HepG2 (cell line): ENCODE measurements at regions not wholly inside any gene's neighbourhood (a gene's known extent, or its start where the extent isn't known, plus 50 kb on each side); places are given as distances from the start of the nearest gene placed in this dataset.

Experiments
- EP300 ChIP-seq, 3 experiments: sonication (generic) in 1 of 3; formaldehyde crosslinking in 1 of 3; IDR thresholded peaks; 2 replicates each; pipeline versions ENCODE4 v1.5.1 to v1.6.1; 2011 to 2020; ENCODE audit warnings: low read depth in 2 of 3, low read length in 2 of 3, borderline replicate concordance in 1 of 3, improper control_type of control experiment in 1 of 3, mild to moderate bottlenecking in 1 of 3, missing genetic modification reagents in 1 of 3, moderate library complexity in 1 of 3
- NFIB ChIP-seq: sonication (generic); formaldehyde crosslinking; IDR thresholded peaks from 2 replicates; pipeline ENCODE4 v1.9.0; 2021; ENCODE audit warnings: missing genetic modification reagents, mild to moderate bottlenecking, borderline replicate concordance
- NFKB2 ChIP-seq: sonication (generic); formaldehyde crosslinking; IDR thresholded peaks from 2 replicates; pipeline ENCODE4 v1.4.0; 2020; ENCODE audit warnings: missing genetic modification reagents, borderline replicate concordance
- PHF21A ChIP-seq: sonication (generic); formaldehyde crosslinking; IDR thresholded peaks from 2 replicates; pipeline ENCODE4 v1.5.0; 2020; ENCODE audit warnings: mild to moderate bottlenecking, missing genetic modification reagents
- SALL1 ChIP-seq: sonication (generic); formaldehyde crosslinking; IDR thresholded peaks from 2 replicates; pipeline ENCODE4 v1.8.0; 2022; ENCODE audit warnings: mild to moderate bottlenecking, missing genetic modification reagents
- SMARCC2 ChIP-seq: fragments of 450-650 bp; IDR thresholded peaks from 2 replicates; pipeline ENCODE4 v1.6.1; 2017; ENCODE audit warnings: antibody characterized with exemption, mild to moderate bottlenecking
- TBL1XR1 ChIP-seq: fragments of 150-350 bp; IDR thresholded peaks from 2 replicates; pipeline ENCODE4 v1.6.1; 2014; ENCODE audit warnings: borderline replicate concordance, low read length; ENCODE audit not compliant: partially characterized antibody
- THAP11 ChIP-seq: IDR thresholded peaks from 2 replicates; pipeline ENCODE4 v1.6.1; 2016; ENCODE audit warnings: missing biosample characterization, missing genetic modification reagents
- XBP1 ChIP-seq: sonication (generic); formaldehyde crosslinking; IDR thresholded peaks from 2 replicates; pipeline ENCODE4 v1.5.0; 2020; ENCODE audit warnings: missing genetic modification reagents
- ZFAT ChIP-seq: sonication (generic); formaldehyde crosslinking; conservative IDR thresholded peaks from 2 replicates; pipeline ENCODE4 v1.8.1; 2023; ENCODE audit warnings: missing genetic modification reagents, inconsistent platforms
- ZFP82 ChIP-seq: sonication (generic); formaldehyde crosslinking; IDR thresholded peaks from 2 replicates; pipeline ENCODE4 v1.5.1; 2020; ENCODE audit warnings: mild to moderate bottlenecking, missing genetic modification reagents, borderline replicate concordance
- ZNF564 ChIP-seq: sonication (generic); formaldehyde crosslinking; IDR thresholded peaks from 2 replicates; pipeline ENCODE4 v1.8.1; 2023; ENCODE audit warnings: mild to moderate bottlenecking, missing genetic modification reagents
- ZNF781 ChIP-seq: sonication (generic); formaldehyde crosslinking; IDR thresholded peaks from 2 replicates; pipeline ENCODE4 v1.5.1; 2020; ENCODE audit warnings: borderline replicate concordance, mild to moderate bottlenecking, missing genetic modification reagents; ENCODE audit errors: not compliant biosample characterization
- TF ChIP-seq, protein P1 (sequence below): sonication (generic); formaldehyde crosslinking; IDR thresholded peaks from 2 replicates; pipeline ENCODE4 v1.5.1; 2020; ENCODE audit warnings: mild to moderate bottlenecking, missing genetic modification reagents, borderline replicate concordance
- TF ChIP-seq, protein P2 (sequence below): sonication (generic); formaldehyde crosslinking; IDR thresholded peaks from 2 replicates; pipeline ENCODE4 v1.5.1; 2020; ENCODE audit warnings: mild to moderate bottlenecking, missing genetic modification reagents
- TF ChIP-seq, protein P3 (sequence below): sonication (generic); formaldehyde crosslinking; IDR thresholded peaks from 2 replicates; pipeline ENCODE4 v1.4.0; 2020; ENCODE audit warnings: mild to moderate bottlenecking, missing genetic modification reagents

- TF ChIP-seq, protein P1, sequence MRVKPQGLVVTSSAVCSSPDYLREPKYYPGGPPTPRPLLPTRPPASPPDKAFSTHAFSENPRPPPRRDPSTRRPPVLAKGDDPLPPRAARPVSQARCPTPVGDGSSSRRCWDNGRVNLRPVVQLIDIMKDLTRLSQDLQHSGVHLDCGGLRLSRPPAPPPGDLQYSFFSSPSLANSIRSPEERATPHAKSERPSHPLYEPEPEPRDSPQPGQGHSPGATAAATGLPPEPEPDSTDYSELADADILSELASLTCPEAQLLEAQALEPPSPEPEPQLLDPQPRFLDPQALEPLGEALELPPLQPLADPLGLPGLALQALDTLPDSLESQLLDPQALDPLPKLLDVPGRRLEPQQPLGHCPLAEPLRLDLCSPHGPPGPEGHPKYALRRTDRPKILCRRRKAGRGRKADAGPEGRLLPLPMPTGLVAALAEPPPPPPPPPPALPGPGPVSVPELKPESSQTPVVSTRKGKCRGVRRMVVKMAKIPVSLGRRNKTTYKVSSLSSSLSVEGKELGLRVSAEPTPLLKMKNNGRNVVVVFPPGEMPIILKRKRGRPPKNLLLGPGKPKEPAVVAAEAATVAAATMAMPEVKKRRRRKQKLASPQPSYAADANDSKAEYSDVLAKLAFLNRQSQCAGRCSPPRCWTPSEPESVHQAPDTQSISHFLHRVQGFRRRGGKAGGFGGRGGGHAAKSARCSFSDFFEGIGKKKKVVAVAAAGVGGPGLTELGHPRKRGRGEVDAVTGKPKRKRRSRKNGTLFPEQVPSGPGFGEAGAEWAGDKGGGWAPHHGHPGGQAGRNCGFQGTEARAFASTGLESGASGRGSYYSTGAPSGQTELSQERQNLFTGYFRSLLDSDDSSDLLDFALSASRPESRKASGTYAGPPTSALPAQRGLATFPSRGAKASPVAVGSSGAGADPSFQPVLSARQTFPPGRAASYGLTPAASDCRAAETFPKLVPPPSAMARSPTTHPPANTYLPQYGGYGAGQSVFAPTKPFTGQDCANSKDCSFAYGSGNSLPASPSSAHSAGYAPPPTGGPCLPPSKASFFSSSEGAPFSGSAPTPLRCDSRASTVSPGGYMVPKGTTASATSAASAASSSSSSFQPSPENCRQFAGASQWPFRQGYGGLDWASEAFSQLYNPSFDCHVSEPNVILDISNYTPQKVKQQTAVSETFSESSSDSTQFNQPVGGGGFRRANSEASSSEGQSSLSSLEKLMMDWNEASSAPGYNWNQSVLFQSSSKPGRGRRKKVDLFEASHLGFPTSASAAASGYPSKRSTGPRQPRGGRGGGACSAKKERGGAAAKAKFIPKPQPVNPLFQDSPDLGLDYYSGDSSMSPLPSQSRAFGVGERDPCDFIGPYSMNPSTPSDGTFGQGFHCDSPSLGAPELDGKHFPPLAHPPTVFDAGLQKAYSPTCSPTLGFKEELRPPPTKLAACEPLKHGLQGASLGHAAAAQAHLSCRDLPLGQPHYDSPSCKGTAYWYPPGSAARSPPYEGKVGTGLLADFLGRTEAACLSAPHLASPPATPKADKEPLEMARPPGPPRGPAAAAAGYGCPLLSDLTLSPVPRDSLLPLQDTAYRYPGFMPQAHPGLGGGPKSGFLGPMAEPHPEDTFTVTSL: peak; percentile 99
- TF ChIP-seq THAP11 (CRISPR knock-in tag) (peak; percentile 25; the same call in 1 of the 2 replicates), XBP1 (CRISPR knock-in tag) (no peak), PHF21A (CRISPR knock-in tag) (no peak; the same call in 1 of the 2 replicates), ZFAT (CRISPR knock-in tag) (no peak), NFIB (CRISPR knock-in tag) (peak; percentile 91; the same call in 1 of the 2 replicates), TBL1XR1 (peak; percentile 68), ZFP82 (CRISPR knock-in tag) (no peak), ZNF564 (CRISPR knock-in tag) (0 out of 2 replicates have a peak, but pooled peaks have one; percentile 37), EP300 (IDR thresholded peaks at IDR 0.05; ENCODE audit: low read depth in 2 of 2, low read length in 2 of 2) (peak; percentile 49 to 93; a peak in 3 of 4 replicates), EP300 (CRISPR knock-in tag; IDR thresholded peaks at IDR 0.05; ENCODE audit: borderline replicate concordance) (peak; percentile 58; the same call in 1 of the 2 replicates), SMARCC2 (peak; percentile 48; the same call in 1 of the 2 replicates), NFKB2 (no peak), ZNF781 (peak; percentile 50), SALL1 (CRISPR knock-in tag) (peak; percentile 74)
- TF ChIP-seq, protein P2, sequence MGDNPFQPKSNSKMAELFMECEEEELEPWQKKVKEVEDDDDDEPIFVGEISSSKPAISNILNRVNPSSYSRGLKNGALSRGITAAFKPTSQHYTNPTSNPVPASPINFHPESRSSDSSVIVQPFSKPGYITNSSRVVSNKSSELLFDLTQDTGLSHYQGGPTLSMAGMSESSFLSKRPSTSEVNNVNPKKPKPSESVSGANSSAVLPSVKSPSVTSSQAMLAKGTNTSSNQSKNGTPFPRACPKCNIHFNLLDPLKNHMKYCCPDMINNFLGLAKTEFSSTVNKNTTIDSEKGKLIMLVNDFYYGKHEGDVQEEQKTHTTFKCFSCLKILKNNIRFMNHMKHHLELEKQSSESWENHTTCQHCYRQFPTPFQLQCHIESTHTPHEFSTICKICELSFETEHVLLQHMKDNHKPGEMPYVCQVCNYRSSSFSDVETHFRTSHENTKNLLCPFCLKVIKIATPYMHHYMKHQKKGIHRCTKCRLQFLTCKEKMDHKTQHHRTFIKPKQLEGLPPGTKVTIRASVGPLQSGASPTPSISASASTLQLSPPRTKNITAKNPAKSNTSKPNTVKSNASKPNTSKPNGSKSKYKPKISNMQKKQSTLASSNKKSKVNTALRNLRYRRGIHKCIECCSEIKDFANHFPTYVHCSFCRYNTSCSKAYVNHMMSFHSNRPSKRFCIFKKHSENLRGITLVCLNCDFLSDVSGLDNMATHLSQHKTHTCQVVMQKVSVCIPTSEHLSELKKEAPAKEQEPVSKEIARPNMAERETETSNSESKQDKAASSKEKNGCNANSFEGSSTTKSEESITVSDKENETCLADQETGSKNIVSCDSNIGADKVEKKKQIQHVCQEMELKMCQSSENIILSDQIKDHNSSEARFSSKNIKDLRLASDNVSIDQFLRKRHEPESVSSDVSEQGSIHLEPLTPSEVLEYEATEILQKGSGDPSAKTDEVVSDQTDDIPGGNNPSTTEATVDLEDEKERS: peak; percentile 83; the same call in 1 of the 2 replicates
- TF ChIP-seq, protein P3, sequence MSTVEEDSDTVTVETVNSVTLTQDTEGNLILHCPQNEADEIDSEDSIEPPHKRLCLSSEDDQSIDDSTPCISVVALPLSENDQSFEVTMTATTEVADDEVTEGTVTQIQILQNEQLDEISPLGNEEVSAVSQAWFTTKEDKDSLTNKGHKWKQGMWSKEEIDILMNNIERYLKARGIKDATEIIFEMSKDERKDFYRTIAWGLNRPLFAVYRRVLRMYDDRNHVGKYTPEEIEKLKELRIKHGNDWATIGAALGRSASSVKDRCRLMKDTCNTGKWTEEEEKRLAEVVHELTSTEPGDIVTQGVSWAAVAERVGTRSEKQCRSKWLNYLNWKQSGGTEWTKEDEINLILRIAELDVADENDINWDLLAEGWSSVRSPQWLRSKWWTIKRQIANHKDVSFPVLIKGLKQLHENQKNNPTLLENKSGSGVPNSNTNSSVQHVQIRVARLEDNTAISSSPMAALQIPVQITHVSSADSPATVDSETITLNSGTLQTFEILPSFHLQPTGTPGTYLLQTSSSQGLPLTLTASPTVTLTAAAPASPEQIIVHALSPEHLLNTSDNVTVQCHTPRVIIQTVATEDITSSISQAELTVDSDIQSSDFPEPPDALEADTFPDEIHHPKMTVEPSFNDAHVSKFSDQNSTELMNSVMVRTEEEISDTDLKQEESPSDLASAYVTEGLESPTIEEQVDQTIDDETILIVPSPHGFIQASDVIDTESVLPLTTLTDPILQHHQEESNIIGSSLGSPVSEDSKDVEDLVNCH (CRISPR knock-in tag): no peak
These were observed 284.0 kb upstream of the PMFBP1 start (continued) for GRCh38 chr16:72455743-72456659.
